Gastroesophageal sphincter (tissue), 4 donors: ENCODE measurements at regions not wholly inside any gene's neighbourhood (a gene's known extent, or its start where the extent isn't known, plus 50 kb on each side); places are given as distances from the start of the nearest gene placed in this dataset.
"Not testable (repeated sequence)": the region's sequence is repeated elsewhere in the genome, so short reads cannot be mapped to it uniquely, and the experiment has no call there.

Source experiments
- ATAC-seq: fragments of 150-250 bp; one replicate; pipeline ENCODE4 v1.9.1; 2016; ENCODE audit warnings: mild to moderate bottlenecking, moderate library complexity
- H3K27ac ChIP-seq, 4 donors: fragments of 200-600 bp; sonication (generic) in 3 of 4; 1 replicate in 3 of 4; 2 replicates in 1 of 4; pipeline ENCODE4 v1.5.1; 2016 to 2019
- H3K27me3 ChIP-seq: fragments of 200-600 bp; sonication (generic); one replicate; pipeline ENCODE4 v1.5.1; 2019
- H3K36me3 ChIP-seq, 2 donors: fragments of 200-600 bp; sonication (generic); one replicate each; pipeline ENCODE4 v1.5.1; 2019; ENCODE audit warnings: control low read depth in 1 of 2
- H3K4me1 ChIP-seq, 3 donors: fragments of 200-600 bp; sonication (generic); 1 replicate in 2 of 3; 2 replicates in 1 of 3; pipeline ENCODE4 v1.5.1; 2016 to 2019; ENCODE audit warnings: control low read depth in 2 of 3
- H3K4me3 ChIP-seq, 2 donors: fragments of 200-600 bp; sonication (generic); one replicate each; pipeline ENCODE4 v1.5.1; 2019; ENCODE audit warnings: mild to moderate bottlenecking in 1 of 2, moderate library complexity in 1 of 2
- H3K9me3 ChIP-seq, 3 donors: fragments of 200-600 bp; sonication (generic); one replicate each; pipeline ENCODE4 v1.5.1; 2017 to 2019; ENCODE audit warnings: control low read depth in 2 of 3
- CTCF ChIP-seq, 4 experiments: fragments of 200-600 bp in 2 of 4; fragments of 450-650 bp in 2 of 4; sonication (generic) in 1 of 4; IDR thresholded peaks; one replicate each; pipeline ENCODE4 v1.5.1; 2017 to 2019; ENCODE audit warnings: antibody characterized with exemption in 4 of 4, mild to moderate bottlenecking in 2 of 4, moderate library complexity in 2 of 4
- EP300 ChIP-seq: sonication (generic); formaldehyde crosslinking; IDR thresholded peaks from one replicate; pipeline ENCODE4 v1.6.1; 2017; ENCODE audit warnings: antibody characterized with exemption, mild to moderate bottlenecking
- POLR2A ChIP-seq, 2 donors: fragments of 450-650 bp; IDR thresholded peaks; one replicate each; pipeline ENCODE4 v1.6.1; 2017; ENCODE audit warnings: antibody characterized with exemption in 2 of 2, mild to moderate bottlenecking in 2 of 2, moderate library complexity in 1 of 2
- POLR2AphosphoS5 ChIP-seq: sonication (generic); formaldehyde crosslinking; IDR thresholded peaks from one replicate; pipeline ENCODE4 v1.6.1; 2017; ENCODE audit warnings: antibody characterized with exemption
- WGBS, 2 donors: methylation state at CpG; one replicate each; pipeline ENCODE4 v1.1.5; 2018; ENCODE audit warnings: low coverage in 1 of 2; 5-methylcytosine and 5-hydroxymethylcytosine counted together

GRCh38 chr2:234898534-234899053 is 53.2 kb upstream of the SH3BP4 start:
- Histone ChIP-seq H3K4me1 (no peaks in the 10 kb centered on the region), H3K27ac (no peak overlapping the region), H3K9me3 (no peaks in the 10 kb centered on the region), H3K4me3 (no peak overlapping the region), H3K27me3 (no peaks in the 10 kb centered on the region), H3K36me3 (no peaks in the 10 kb centered on the region)
- no peak for ATAC-seq
- TF ChIP-seq EP300 = no peak
- TF ChIP-seq POLR2AphosphoS5 = no peak
- no peak for TF ChIP-seq CTCF (IDR thresholded peaks at IDR 0.05)
- TF ChIP-seq POLR2A (IDR thresholded peaks at IDR 0.05) = no peak
- WGBS, 2 donors = 72 to 100% methylated on average over 2 of the region's 3 CpGs

- H3K27ac ChIP-seq, H3K27me3 ChIP-seq, H3K36me3 ChIP-seq, ATAC-seq, H3K9me3 ChIP-seq, H3K4me1 ChIP-seq: not testable (repeated sequence)
- WGBS, 2 donors = 70 to 90% methylated on average over 4 to 5 of the region's 34 CpGs
- peak overlapping the region in 1 of 2 donors; percentile 14 for H3K4me3 ChIP-seq
These were observed 63.4 kb upstream of the SH3BP4 start for GRCh38 chr2:234888442-234888841.

GRCh38 chr2:234887195-234887594 is 64.6 kb upstream of the SH3BP4 start:
- no peak for ATAC-seq
- H3K4me3 ChIP-seq = no peak overlapping the region
- no peak overlapping the region for H3K27ac ChIP-seq
- WGBS, 2 donors = 83 to 90% methylated on average over 2 to 3 of the region's 3 CpGs
- H3K36me3 ChIP-seq = no peaks in the 10 kb centered on the region
- H3K4me1 ChIP-seq = peaks cover 0 to 2% (median 0%) of the 10 kb centered on the region in 3 donors
- TF ChIP-seq POLR2AphosphoS5 (no peak), EP300 (no peak), POLR2A (IDR thresholded peaks at IDR 0.05) (no peak), CTCF (IDR thresholded peaks at IDR 0.05) (no peak)
- H3K27me3 ChIP-seq = no peaks in the 10 kb centered on the region
- H3K9me3 ChIP-seq = no peaks in the 10 kb centered on the region

GRCh38 chr2:234885886-234886285 is 65.9 kb upstream of the SH3BP4 start:
- 28 to 66% methylated on average over 4 to 6 of the region's 6 CpGs for WGBS, 2 donors
- Histone ChIP-seq H3K4me3 (no peak overlapping the region), H3K27me3 (no peaks in the 10 kb centered on the region), H3K4me1 (peaks cover 0 to 15% (median under 1%) of the 10 kb centered on the region in 3 donors), H3K36me3 (no peaks in the 10 kb centered on the region), H3K27ac (no peak overlapping the region), H3K9me3 (no peaks in the 10 kb centered on the region)
- no peak for ATAC-seq
- TF ChIP-seq POLR2AphosphoS5 (no peak), POLR2A (IDR thresholded peaks at IDR 0.05) (no peak), CTCF (IDR thresholded peaks at IDR 0.05) (no peak), EP300 (no peak)

- TF ChIP-seq EP300 = no peak
- TF ChIP-seq POLR2A (IDR thresholded peaks at IDR 0.05) = no peak
- no peak for TF ChIP-seq CTCF (IDR thresholded peaks at IDR 0.05)
- no peak for TF ChIP-seq POLR2AphosphoS5
- no peaks in the 10 kb centered on the region for H3K36me3 ChIP-seq
- WGBS, 2 donors = 94 to 98% methylated on average over 6 to 7 of the region's 7 CpGs
These were observed 66.7 kb upstream of the SH3BP4 start for GRCh38 chr2:234885118-234885517.

More at GRCh38 chr2:234885118-234885517, 66.7 kb upstream of the SH3BP4 start:
- Histone ChIP-seq H3K27me3 (no peaks in the 10 kb centered on the region), H3K4me3 (no peak overlapping the region), H3K27ac (no peak overlapping the region), H3K9me3 (no peaks in the 10 kb centered on the region), H3K4me1 (peaks cover 0 to 20% (median 3%) of the 10 kb centered on the region in 3 donors)
- ATAC-seq = no peak
